ENCODE measurements at regions not wholly inside any gene's neighbourhood (a gene's known extent, or its start where the extent isn't known, plus 50 kb on each side); places are given as distances from the start of the nearest gene placed in this dataset.
"Not testable (repeated sequence)": the region's sequence is repeated elsewhere in the genome, so short reads cannot be mapped to it uniquely, and the experiment has no call there.

- no peak for DNase-seq (ENCODE audit: low read depth in 2 of 3, low spot score in 2 of 3)
These were observed 302.6 kb upstream of the LYZL1 start for GRCh38 chr10:28986117-28986792.

- DNase-seq (ENCODE audit: low read depth in 2 of 3, low spot score in 2 of 3), result no peak
These were observed 302.0 kb upstream of the LYZL1 start for GRCh38 chr10:28986856-28987255.

- no peak for DNase-seq (ENCODE audit: low read depth in 2 of 3, low spot score in 2 of 3)
These were observed 301.1 kb upstream of the LYZL1 start for GRCh38 chr10:28987555-28988320.

- no peak for DNase-seq (ENCODE audit: low read depth in 2 of 3, low spot score in 2 of 3)
These were observed 299.9 kb upstream of the LYZL1 start for GRCh38 chr10:28988980-28989379.

GRCh38 chr10:28991333-28992270 lies 297.3 kb upstream of the LYZL1 start:
- DNase-seq (ENCODE audit: low read depth in 2 of 3, low spot score in 2 of 3), result peak in 2 of 3 donors; percentile 55 to 80

GRCh38 chr10:28993056-28993455 lies 295.8 kb upstream of the LYZL1 start:
- no peak for DNase-seq (ENCODE audit: low read depth in 2 of 3, low spot score in 2 of 3)

GRCh38 chr10:28993861-28994260 lies 295.0 kb upstream of the LYZL1 start:
- no peak for DNase-seq (ENCODE audit: low read depth in 2 of 3, low spot score in 2 of 3)

GRCh38 chr10:28994802-28995201 lies 294.1 kb upstream of the LYZL1 start:
- DNase-seq (ENCODE audit: low read depth in 2 of 3, low spot score in 2 of 3), result not testable (repeated sequence)

- DNase-seq (ENCODE audit: low read depth in 2 of 3, low spot score in 2 of 3), result no peak
These were observed 293.4 kb upstream of the LYZL1 start for GRCh38 chr10:28995497-28995896.

- no peak for DNase-seq (ENCODE audit: low read depth in 2 of 3, low spot score in 2 of 3)
These were observed 292.5 kb upstream of the LYZL1 start for GRCh38 chr10:28996345-28996744.

GRCh38 chr10:28996947-28997551 lies 291.8 kb upstream of the LYZL1 start:
- no peak for DNase-seq (ENCODE audit: low read depth in 2 of 3, low spot score in 2 of 3)

GRCh38 chr10:28997734-28998133 lies 291.1 kb upstream of the LYZL1 start:
- DNase-seq (ENCODE audit: low read depth in 2 of 3, low spot score in 2 of 3), result no peak

- no peak for DNase-seq (ENCODE audit: low read depth in 2 of 3, low spot score in 2 of 3)
These were observed 287.1 kb upstream of the LYZL1 start for GRCh38 chr10:29001801-29002200.

GRCh38 chr10:29003014-29003413 lies 285.9 kb upstream of the LYZL1 start:
- DNase-seq (ENCODE audit: low read depth in 2 of 3, low spot score in 2 of 3), result not testable (repeated sequence)

GRCh38 chr10:29005988-29006387 lies 282.9 kb upstream of the LYZL1 start:
- no peak for DNase-seq (ENCODE audit: low read depth in 2 of 3, low spot score in 2 of 3)

GRCh38 chr10:29007370-29007747 lies 281.5 kb upstream of the LYZL1 start:
- no peak for DNase-seq (ENCODE audit: low read depth in 2 of 3, low spot score in 2 of 3)

- no peak for DNase-seq (ENCODE audit: low read depth in 2 of 3, low spot score in 2 of 3)
These were observed 280.9 kb upstream of the LYZL1 start for GRCh38 chr10:29007748-29008610.

GRCh38 chr10:29009464-29009863 lies 279.4 kb upstream of the LYZL1 start:
- DNase-seq (ENCODE audit: low read depth in 2 of 3, low spot score in 2 of 3), result peak in 2 of 3 donors; percentile 55 to 65

- no peak for DNase-seq (ENCODE audit: low read depth in 2 of 3, low spot score in 2 of 3)
These were observed 277.4 kb upstream of the LYZL1 start for GRCh38 chr10:29011516-29011915.

Measured in hematopoietic multipotent progenitor cell (in vitro differentiated cells).